OCI-LY1 (cell line): ENCODE measurements at regions not wholly inside any gene's neighbourhood (a gene's known extent, or its start where the extent isn't known, plus 50 kb on each side); places are given as distances from the start of the nearest gene placed in this dataset.
"Not testable (repeated sequence)": the region's sequence is repeated elsewhere in the genome, so short reads cannot be mapped to it uniquely, and the experiment has no call there.

Experiments
- H2AFZ ChIP-seq: fragments of 200-600 bp; sonication (generic), shearing (Covaris generic); 2 replicates; pipeline ENCODE4 v1.6.0; 2014; ENCODE audit warnings: antibody characterized with exemption, mild to moderate bottlenecking, low read length
- H3F3A ChIP-seq: fragments of 200-600 bp; sonication (generic), shearing (Covaris generic); 2 replicates; pipeline ENCODE4 v1.6.0; 2014; ENCODE audit warnings: mild to moderate bottlenecking, antibody characterized with exemption, low read length, moderate library complexity; ENCODE audit not compliant: insufficient read depth
- H3K27ac ChIP-seq: fragments of 200-600 bp; sonication (generic); 2 replicates; pipeline ENCODE4 v1.5.1; 2014; ENCODE audit warnings: low read length, mixed run types, mild to moderate bottlenecking, low read depth; ENCODE audit not compliant: poor library complexity, severe bottlenecking
- H3K27me3 ChIP-seq: fragments of 200-600 bp; sonication (generic); 2 replicates; pipeline ENCODE4 v1.6.0; 2014; ENCODE audit warnings: antibody characterized with exemption, mild to moderate bottlenecking, low read length, moderate library complexity; ENCODE audit not compliant: insufficient read depth
- H3K36me3 ChIP-seq: fragments of 200-600 bp; sonication (generic); 2 replicates; pipeline ENCODE4 v1.6.1; 2014; ENCODE audit warnings: mild to moderate bottlenecking, antibody characterized with exemption, low read length, moderate library complexity, mixed read lengths; ENCODE audit not compliant: insufficient read depth
- H3K4me1 ChIP-seq: fragments of 200-600 bp; sonication (generic); 2 replicates; pipeline ENCODE4 v1.5.1; 2014; ENCODE audit warnings: mild to moderate bottlenecking, low read length, moderate library complexity; ENCODE audit not compliant: insufficient read depth, severe bottlenecking
- H3K4me2 ChIP-seq: fragments of 200-600 bp; sonication (generic), shearing (Covaris generic); 2 replicates; pipeline ENCODE4 v1.6.1; 2014; ENCODE audit warnings: low read length
- H3K4me3 ChIP-seq: fragments of 200-600 bp; sonication (generic); 2 replicates; pipeline ENCODE4 v1.5.1; 2014; ENCODE audit warnings: low read length, low read depth, mild to moderate bottlenecking, mixed read lengths; ENCODE audit not compliant: poor library complexity, severe bottlenecking
- H3K79me2 ChIP-seq: fragments of 200-600 bp; shearing (Covaris generic); 2 replicates; pipeline ENCODE4 v1.6.1; 2016; ENCODE audit warnings: mixed run types, low read length, mixed read lengths; ENCODE audit not compliant: insufficient read depth
- H3K9ac ChIP-seq: fragments of 200-600 bp; sonication (generic), shearing (Covaris generic); 2 replicates; pipeline ENCODE4 v1.6.1; 2014; ENCODE audit warnings: mild to moderate bottlenecking, low read length, mixed read lengths
- H3K9me2 ChIP-seq: fragments of 200-600 bp; sonication (generic), shearing (Covaris generic); 2 replicates; pipeline ENCODE4 v1.6.1; 2014; ENCODE audit warnings: low read depth, mild to moderate bottlenecking, low read length, mixed read lengths
- H3K9me3 ChIP-seq: fragments of 200-600 bp; shearing (Covaris generic); 2 replicates; pipeline ENCODE4 v1.6.1; 2014; ENCODE audit warnings: low read length, mixed read lengths
- H4K20me1 ChIP-seq: fragments of 200-600 bp; sonication (generic), shearing (Covaris generic); 2 replicates; pipeline ENCODE4 v1.6.0; 2016; ENCODE audit warnings: mild to moderate bottlenecking, low read length; ENCODE audit not compliant: insufficient read depth
- EZH2 ChIP-seq: fragments of 200-600 bp; sonication (generic), shearing (Covaris generic); IDR thresholded peaks from 2 replicates; pipeline ENCODE4 v1.8.0; 2017; ENCODE audit warnings: borderline replicate concordance, mixed run types, mild to moderate bottlenecking, antibody characterized with exemption, low read length, moderate library complexity, mixed read lengths
- TF ChIP-seq, protein P1 (sequence below): fragments of 200-600 bp; sonication (generic), shearing (Covaris generic); IDR thresholded peaks from 2 replicates; pipeline ENCODE4 v1.5.1; 2017; ENCODE audit warnings: mild to moderate bottlenecking, antibody characterized with exemption, low read length, moderate library complexity, mixed read lengths

DNA sequence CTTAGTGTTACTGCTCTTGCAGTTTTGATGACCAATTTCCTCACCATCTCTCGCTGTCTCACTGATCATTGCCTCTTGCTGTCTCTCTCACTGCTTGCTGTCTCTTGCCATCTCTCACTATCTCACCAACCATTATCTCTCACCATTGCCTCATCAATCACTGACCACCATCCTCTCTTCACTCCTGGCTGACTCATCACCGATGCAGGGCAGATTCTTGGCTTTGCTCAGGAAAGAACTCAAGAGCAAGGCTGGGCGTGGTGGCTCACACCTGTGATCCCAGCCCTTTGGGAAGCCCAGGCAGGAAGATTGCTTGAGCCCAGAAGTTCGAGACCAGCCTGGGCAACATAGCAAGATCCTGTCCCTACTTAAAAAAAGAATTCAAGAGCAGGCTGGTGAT, 66.3 kb upstream of the SYN3 start:
- H3F3A ChIP-seq = no peaks in the 10 kb centered on the region
- no peak overlapping the region for H3K4me2 ChIP-seq
- no peaks in the 10 kb centered on the region for H3K9me2 ChIP-seq
- no peaks in the 10 kb centered on the region for H3K4me1 ChIP-seq
- H3K9ac ChIP-seq = no peak overlapping the region
- no peaks in the 10 kb centered on the region for H3K9me3 ChIP-seq
- H3K4me3 ChIP-seq = no peak overlapping the region
- H2AFZ ChIP-seq = no peak overlapping the region
- no peaks in the 10 kb centered on the region for H3K79me2 ChIP-seq
- H3K36me3 ChIP-seq = no peaks in the 10 kb centered on the region
- no peak overlapping the region for H3K27ac ChIP-seq
- H3K27me3 ChIP-seq = no peaks in the 10 kb centered on the region
- TF ChIP-seq, protein P1, sequence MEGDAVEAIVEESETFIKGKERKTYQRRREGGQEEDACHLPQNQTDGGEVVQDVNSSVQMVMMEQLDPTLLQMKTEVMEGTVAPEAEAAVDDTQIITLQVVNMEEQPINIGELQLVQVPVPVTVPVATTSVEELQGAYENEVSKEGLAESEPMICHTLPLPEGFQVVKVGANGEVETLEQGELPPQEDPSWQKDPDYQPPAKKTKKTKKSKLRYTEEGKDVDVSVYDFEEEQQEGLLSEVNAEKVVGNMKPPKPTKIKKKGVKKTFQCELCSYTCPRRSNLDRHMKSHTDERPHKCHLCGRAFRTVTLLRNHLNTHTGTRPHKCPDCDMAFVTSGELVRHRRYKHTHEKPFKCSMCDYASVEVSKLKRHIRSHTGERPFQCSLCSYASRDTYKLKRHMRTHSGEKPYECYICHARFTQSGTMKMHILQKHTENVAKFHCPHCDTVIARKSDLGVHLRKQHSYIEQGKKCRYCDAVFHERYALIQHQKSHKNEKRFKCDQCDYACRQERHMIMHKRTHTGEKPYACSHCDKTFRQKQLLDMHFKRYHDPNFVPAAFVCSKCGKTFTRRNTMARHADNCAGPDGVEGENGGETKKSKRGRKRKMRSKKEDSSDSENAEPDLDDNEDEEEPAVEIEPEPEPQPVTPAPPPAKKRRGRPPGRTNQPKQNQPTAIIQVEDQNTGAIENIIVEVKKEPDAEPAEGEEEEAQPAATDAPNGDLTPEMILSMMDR = no peak
- no peak for TF ChIP-seq EZH2
- H4K20me1 ChIP-seq = no peaks in the 10 kb centered on the region

GRCh38 chr22:33122439-33122838, 64.3 kb upstream of the SYN3 start:
- not testable (repeated sequence) for H3K36me3 ChIP-seq, H3K4me2 ChIP-seq, H2AFZ ChIP-seq, H3K9ac ChIP-seq, H3K4me3 ChIP-seq, H3K79me2 ChIP-seq, H3K9me2 ChIP-seq, H3K27me3 ChIP-seq, H4K20me1 ChIP-seq, H3F3A ChIP-seq, H3K4me1 ChIP-seq, H3K27ac ChIP-seq, H3K9me3 ChIP-seq

DNA sequence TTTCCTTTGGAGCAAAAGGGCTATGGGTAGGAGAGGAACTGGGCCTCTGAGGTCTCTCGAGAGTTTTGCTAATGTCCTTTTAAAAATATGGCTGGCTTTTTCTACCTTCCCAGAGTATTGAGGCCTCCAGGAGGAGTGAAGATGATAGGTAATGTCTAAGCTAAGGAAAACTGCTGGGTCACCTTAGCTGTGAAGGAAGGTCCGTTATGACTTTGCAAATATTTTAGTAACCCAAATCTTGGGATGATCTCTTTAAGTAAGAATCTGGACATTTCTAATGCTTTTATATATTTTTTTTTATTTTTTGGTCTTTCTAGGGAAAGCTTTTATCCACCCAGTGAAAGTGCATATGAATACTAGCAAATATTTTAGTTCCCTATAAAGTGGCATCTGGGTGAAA, 60.9 kb upstream of the SYN3 start:
- H3K9me3 ChIP-seq = no peaks in the 10 kb centered on the region
- no peak overlapping the region for H3K4me3 ChIP-seq
- H3K9me2 ChIP-seq = no peaks in the 10 kb centered on the region
- no peaks in the 10 kb centered on the region for H3F3A ChIP-seq
- no peaks in the 10 kb centered on the region for H3K36me3 ChIP-seq
- H3K9ac ChIP-seq = no peak overlapping the region
- TF ChIP-seq, protein P1 = no peak
- TF ChIP-seq EZH2 = no peak
- no peaks in the 10 kb centered on the region for H3K79me2 ChIP-seq
- H3K4me2 ChIP-seq = no peak overlapping the region
- H3K27me3 ChIP-seq = no peaks in the 10 kb centered on the region
- no peak overlapping the region for H3K27ac ChIP-seq
- H4K20me1 ChIP-seq = no peaks in the 10 kb centered on the region
- H3K4me1 ChIP-seq = no peaks in the 10 kb centered on the region
- H2AFZ ChIP-seq = no peak overlapping the region

GRCh38 chr22:33117821-33118220, 59.6 kb upstream of the SYN3 start:
- Histone ChIP-seq H3K79me2 (no peaks in the 10 kb centered on the region), H3K27ac (no peak overlapping the region), H3K4me3 (no peak overlapping the region), H3K9me2 (no peaks in the 10 kb centered on the region), H3K9me3 (no peaks in the 10 kb centered on the region), H3K4me2 (no peak overlapping the region), H3K4me1 (no peaks in the 10 kb centered on the region), H3K36me3 (no peaks in the 10 kb centered on the region), H3F3A (no peaks in the 10 kb centered on the region), H2AFZ (no peak overlapping the region), H3K9ac (no peak overlapping the region), H4K20me1 (no peaks in the 10 kb centered on the region), H3K27me3 (no peaks in the 10 kb centered on the region)
- TF ChIP-seq, protein P1 = no peak
- no peak for TF ChIP-seq EZH2
